PC-3 (cell line): ENCODE measurements at regions not wholly inside any gene's neighbourhood (a gene's known extent, or its start where the extent isn't known, plus 50 kb on each side); places are given as distances from the start of the nearest gene placed in this dataset.

ENCODE experiments used
- CTCF ChIP-seq: fragments of 300-600 bp; sonication (generic); conservative IDR thresholded peaks from 2 replicates; pipeline ENCODE4 v1.5.1; 2017; ENCODE audit warnings: antibody characterized with exemption, low read depth, mild to moderate bottlenecking, low read length
- EZH2 ChIP-seq: fragments of 300-600 bp; sonication (generic); IDR thresholded peaks from one replicate; pipeline ENCODE4 v1.6.1; 2017; ENCODE audit warnings: antibody characterized with exemption, mild to moderate bottlenecking, low read length; ENCODE audit not compliant: unreplicated experiment

- TF ChIP-seq CTCF (no peak), EZH2 (no peak)
Observed at GRCh38 chr2:72013726-72014125, 133.9 kb downstream of the CYP26B1 start.
